ENCODE measurements at regions not wholly inside any gene's neighbourhood (a gene's known extent, or its start where the extent isn't known, plus 50 kb on each side); places are given as distances from the start of the nearest gene placed in this dataset.

DNA sequence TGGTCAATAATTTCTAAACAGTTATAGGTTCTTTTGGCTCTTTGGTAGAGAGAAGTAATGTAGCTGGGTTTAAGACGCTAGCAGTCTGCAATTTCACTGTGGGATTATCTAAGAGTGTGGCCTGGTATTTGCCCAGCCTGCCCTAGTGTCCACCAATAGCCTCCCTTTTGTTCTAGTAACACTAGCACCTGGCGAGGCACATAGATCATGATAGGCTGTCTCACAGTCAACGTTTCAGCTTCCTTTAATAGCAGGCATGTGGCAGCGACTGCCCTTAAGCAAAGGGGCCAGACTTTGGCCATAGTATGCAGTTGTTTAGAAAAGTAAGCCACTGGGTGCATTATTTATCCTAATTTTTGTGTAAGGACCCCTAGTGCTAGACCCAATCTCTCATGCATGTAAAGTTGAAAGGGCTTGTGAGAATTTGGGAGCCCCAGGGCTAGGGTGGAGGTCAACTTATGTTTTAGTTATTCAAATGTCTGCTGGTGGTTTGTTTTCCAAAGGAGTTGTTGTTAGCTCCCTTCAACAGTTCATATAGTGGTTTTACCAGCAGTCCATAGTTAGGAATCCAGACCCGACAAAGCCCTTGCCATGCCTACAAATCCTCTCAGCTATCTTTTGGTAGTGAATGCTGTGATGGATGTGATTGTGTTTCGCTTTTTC is 274.3 kb downstream of the HTR1A start:
- dilution Hi-C loops (cut with HindIII; ENCODE audit: low sequenced_read_pairs, unreplicated experiment), result no loop called here
- Histone ChIP-seq H2BK120ac (ENCODE audit: low read depth, low read length) (no peak overlapping the region), H2AK9ac (replicated peaks; ENCODE audit: low read depth, low read length, poor library complexity) (no peak overlapping the region), H3K9me3 (ENCODE audit: control insufficient read depth, insufficient read depth, low read length) (peaks cover 7% of the 10 kb centered on the region), H2AK5ac (ENCODE audit: low read depth, low read length) (no peak overlapping the region), H3K4me3 (ENCODE audit: insufficient read depth, low read depth, low read length) (no peak overlapping the region), H3K18ac (ENCODE audit: low read depth, low read length) (no peak overlapping the region), H3K4me1 (ENCODE audit: control insufficient read depth, insufficient read depth, low read length) (no peaks in the 10 kb centered on the region), H3K4ac (ENCODE audit: low read depth, low read length) (no peak overlapping the region), H3K27me3 (ENCODE audit: control insufficient read depth, insufficient read depth, low read length) (no peaks in the 10 kb centered on the region), H3K4me2 (ENCODE audit: low read depth, low read length) (no peak overlapping the region), H2BK15ac (ENCODE audit: low read depth, low read length) (no peak overlapping the region), H3K23ac (ENCODE audit: low read depth, low read length) (no peak overlapping the region), H4K91ac (ENCODE audit: insufficient read depth, low read depth, low read length) (no peak overlapping the region), H3K9me1 (ENCODE audit: insufficient read depth, low read length) (no peaks in the 10 kb centered on the region), H3K36me3 (ENCODE audit: control insufficient read depth, insufficient read depth, low read length) (no peaks in the 10 kb centered on the region), H3K56ac (ENCODE audit: extremely low read depth, insufficient read depth, low read length) (no peak overlapping the region), H3K79me1 (ENCODE audit: low read depth in 1 of 2, low read length in 2 of 2) (no peaks in the 10 kb centered on the region), H4K5ac (ENCODE audit: low read depth, low read length) (no peak overlapping the region), H2BK5ac (ENCODE audit: low read depth, low read length, poor library complexity, severe bottlenecking) (no peak overlapping the region), H3K27ac (ENCODE audit: insufficient read depth, low read length) (no peak overlapping the region), H3K14ac (replicated peaks; ENCODE audit: low read depth, low read length) (no peak overlapping the region), H4K8ac (ENCODE audit: low read depth in 2 of 2, low read length in 2 of 2) (no peak overlapping the region), H2BK20ac (ENCODE audit: low read depth, low read length) (no peak overlapping the region), H2AFZ (replicated peaks; ENCODE audit: low read length, poor library complexity) (no peak overlapping the region), H4K20me1 (ENCODE audit: insufficient read depth, low read length) (no peaks in the 10 kb centered on the region), H3K9ac (ENCODE audit: low read depth, low read length) (no peak overlapping the region)
- no CpG with 5 or more reads among the region's 6 CpGs for WGBS, 2 experiments (ENCODE audit: extremely low coverage in 2 of 2, insufficient read length in 1 of 2)
- intact Hi-C loops (cut with micrococcal nuclease), result no loop called here
- ChIA-PET POLR2A (ENCODE audit: unreplicated experiment) (no interaction called here), CTCF (no interaction called here)
- ATAC-seq (ENCODE audit: low read depth) (no peak), DNase-seq (no peak)
- BruUV-seq (replicated peaks), result no TSS peak
- TF ChIP-seq BHLHE40 (IDR thresholded peaks at IDR 0.05; ENCODE audit: low read depth, low read length) (no peak), CHD1 (IDR thresholded peaks at IDR 0.05; ENCODE audit: low read depth, low read length) (no peak), CEBPB (IDR thresholded peaks at IDR 0.05; ENCODE audit: low read depth, low read length) (no peak), RFX5 (IDR thresholded peaks at IDR 0.05; ENCODE audit: low read depth, low read length) (no peak)
- TF ChIP-seq, protein P1, sequence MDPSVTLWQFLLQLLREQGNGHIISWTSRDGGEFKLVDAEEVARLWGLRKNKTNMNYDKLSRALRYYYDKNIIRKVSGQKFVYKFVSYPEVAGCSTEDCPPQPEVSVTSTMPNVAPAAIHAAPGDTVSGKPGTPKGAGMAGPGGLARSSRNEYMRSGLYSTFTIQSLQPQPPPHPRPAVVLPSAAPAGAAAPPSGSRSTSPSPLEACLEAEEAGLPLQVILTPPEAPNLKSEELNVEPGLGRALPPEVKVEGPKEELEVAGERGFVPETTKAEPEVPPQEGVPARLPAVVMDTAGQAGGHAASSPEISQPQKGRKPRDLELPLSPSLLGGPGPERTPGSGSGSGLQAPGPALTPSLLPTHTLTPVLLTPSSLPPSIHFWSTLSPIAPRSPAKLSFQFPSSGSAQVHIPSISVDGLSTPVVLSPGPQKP (IDR thresholded peaks at IDR 0.05; ENCODE audit: borderline replicate concordance, low read depth, low read length), result no peak
- in situ Hi-C loops (cut with MboI; ENCODE audit: low sequenced_read_pairs), result no loop called here

Data from IMR-90 (cell line).